GM23338 (cell line): ENCODE measurements at regions not wholly inside any gene's neighbourhood (a gene's known extent, or its start where the extent isn't known, plus 50 kb on each side); places are given as distances from the start of the nearest gene placed in this dataset.
"Not testable (repeated sequence)": the region's sequence is repeated elsewhere in the genome, so short reads cannot be mapped to it uniquely, and the experiment has no call there.

Experiments used
- ATAC-seq: fragments of 200-7000 bp; cut with Tn5 transposase; 3 replicates; pipeline ENCODE4 v1.9.1; 2020
- DNase-seq: peaks from one replicate; pipeline ENCODE4 v3.0.0-alpha.2; 2015; ENCODE audit warnings: low spot score
- H2AFZ ChIP-seq: fragments of 200-600 bp; sonication (generic); 2 replicates; pipeline ENCODE4 v1.8.0; 2016; ENCODE audit warnings: antibody characterized with exemption, mild to moderate bottlenecking, moderate library complexity
- H3F3A ChIP-seq: fragments of 200-600 bp; sonication (generic); replicated peaks from 2 replicates; pipeline ENCODE4 v1.8.0; 2017; ENCODE audit warnings: antibody characterized with exemption, mixed run types, low read depth
- H3K27ac ChIP-seq: fragments of 200-600 bp; sonication (generic); 2 replicates; pipeline ENCODE4 v1.6.1; 2016; ENCODE audit warnings: low read depth
- H3K27me3 ChIP-seq: fragments of 200-600 bp; sonication (generic); 2 replicates; pipeline ENCODE4 v1.8.0; 2016; ENCODE audit warnings: mild to moderate bottlenecking, mixed run types, moderate library complexity; ENCODE audit not compliant: insufficient read depth
- H3K36me3 ChIP-seq: fragments of 200-600 bp; sonication (generic); 2 replicates; pipeline ENCODE4 v1.8.0; 2016; ENCODE audit warnings: mild to moderate bottlenecking; ENCODE audit not compliant: insufficient read depth
- H3K4me1 ChIP-seq: fragments of 200-600 bp; sonication (generic); 2 replicates; pipeline ENCODE4 v1.8.0; 2016; ENCODE audit warnings: mild to moderate bottlenecking, moderate library complexity; ENCODE audit not compliant: insufficient read depth
- H3K4me2 ChIP-seq: fragments of 200-600 bp; sonication (generic); 2 replicates; pipeline ENCODE4 v1.7.1; 2017; ENCODE audit warnings: mixed run types
- H3K4me3 ChIP-seq: fragments of 200-600 bp; sonication (generic); 2 replicates; pipeline ENCODE4 v1.6.1; 2016; ENCODE audit warnings: mixed run types
- H3K79me2 ChIP-seq: fragments of 200-600 bp; sonication (generic); replicated peaks from 2 replicates; pipeline ENCODE4 v1.8.0; 2017; ENCODE audit warnings: mild to moderate bottlenecking; ENCODE audit not compliant: insufficient read depth
- H3K9me2 ChIP-seq: fragments of 200-600 bp; sonication (generic); 2 replicates; pipeline ENCODE4 v1.8.0; 2017; ENCODE audit not compliant: insufficient read depth
- H4K20me1 ChIP-seq: fragments of 200-600 bp; sonication (generic); replicated peaks from 2 replicates; pipeline ENCODE4 v1.8.0; 2017; ENCODE audit warnings: mild to moderate bottlenecking; ENCODE audit not compliant: insufficient read depth
- H3K27ac Mint-ChIP-seq: 2 replicates; pipeline ENCODE4 v1.8.0; 2020; ENCODE audit warnings: inconsistent platforms, mild to moderate bottlenecking, moderate library complexity, mixed read lengths
- H3K27me3 Mint-ChIP-seq: 3 replicates; pipeline ENCODE4 v1.8.0; 2022; ENCODE audit warnings: low read depth, mild to moderate bottlenecking, moderate library complexity, mixed read lengths, inconsistent platforms; ENCODE audit not compliant: insufficient read depth, poor library complexity
- H3K36me3 Mint-ChIP-seq: 3 replicates; pipeline ENCODE4 v1.8.0; 2021; ENCODE audit warnings: low read depth, mild to moderate bottlenecking, inconsistent platforms, moderate library complexity, mixed read lengths
- H3K4me1 Mint-ChIP-seq: 3 replicates; pipeline ENCODE4 v1.8.0; 2020; ENCODE audit warnings: mild to moderate bottlenecking, inconsistent platforms, mixed read lengths
- H3K4me3 Mint-ChIP-seq: 3 replicates; pipeline ENCODE4 v1.8.0; 2021; ENCODE audit warnings: moderate library complexity, mild to moderate bottlenecking, inconsistent platforms, mixed read lengths
- H3K9me3 Mint-ChIP-seq: 3 replicates; pipeline ENCODE4 v1.8.0; 2020; ENCODE audit warnings: moderate library complexity, mild to moderate bottlenecking, inconsistent platforms, mixed read lengths
- TF ChIP-seq, protein P1 (sequence below), 2 experiments: fragments of 200-600 bp in 1 of 2; sonication (generic) in 1 of 2; conservative IDR thresholded peaks; 2 replicates each; pipeline versions ENCODE4 v1.5.1 to v1.6.1; 2016 to 2017; ENCODE audit warnings: antibody characterized with exemption in 2 of 2, low read depth in 2 of 2, mild to moderate bottlenecking in 2 of 2, moderate library complexity in 1 of 2

DNA sequence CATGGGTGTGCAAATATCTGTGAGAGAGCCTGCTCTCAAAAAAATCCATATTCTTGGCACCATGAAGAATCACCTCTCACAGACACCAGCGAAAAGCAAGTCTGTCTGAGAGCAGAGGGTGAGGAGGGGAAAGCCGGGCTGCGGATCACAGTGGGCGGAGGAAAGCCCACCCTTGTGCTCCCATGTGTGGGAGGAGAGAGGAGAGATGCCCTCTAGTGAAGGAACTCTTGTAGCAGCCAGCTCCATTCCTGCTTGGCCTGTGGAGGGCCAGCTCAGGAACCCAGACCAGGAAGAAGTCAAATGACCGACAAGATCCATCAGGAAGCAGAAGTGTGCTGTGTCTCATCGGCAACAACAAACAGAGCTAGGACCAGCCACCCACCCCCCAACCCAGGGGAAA, 321.7 kb upstream of the PLGLB1 start:
- H3K9me2 ChIP-seq, H3K4me3 Mint-ChIP-seq, H3K27me3 Mint-ChIP-seq, H4K20me1 ChIP-seq, H3K36me3 ChIP-seq, H3K79me2 ChIP-seq, H3K4me1 Mint-ChIP-seq, H3K27me3 ChIP-seq, H3K4me1 ChIP-seq, H3K27ac ChIP-seq, H3K4me3 ChIP-seq, H3F3A ChIP-seq, H3K4me2 ChIP-seq, ATAC-seq, H3K9me3 Mint-ChIP-seq, H3K36me3 Mint-ChIP-seq, H3K27ac Mint-ChIP-seq, H2AFZ ChIP-seq: not testable (repeated sequence)
- peak; percentile 5 for DNase-seq
- TF ChIP-seq, protein P1, sequence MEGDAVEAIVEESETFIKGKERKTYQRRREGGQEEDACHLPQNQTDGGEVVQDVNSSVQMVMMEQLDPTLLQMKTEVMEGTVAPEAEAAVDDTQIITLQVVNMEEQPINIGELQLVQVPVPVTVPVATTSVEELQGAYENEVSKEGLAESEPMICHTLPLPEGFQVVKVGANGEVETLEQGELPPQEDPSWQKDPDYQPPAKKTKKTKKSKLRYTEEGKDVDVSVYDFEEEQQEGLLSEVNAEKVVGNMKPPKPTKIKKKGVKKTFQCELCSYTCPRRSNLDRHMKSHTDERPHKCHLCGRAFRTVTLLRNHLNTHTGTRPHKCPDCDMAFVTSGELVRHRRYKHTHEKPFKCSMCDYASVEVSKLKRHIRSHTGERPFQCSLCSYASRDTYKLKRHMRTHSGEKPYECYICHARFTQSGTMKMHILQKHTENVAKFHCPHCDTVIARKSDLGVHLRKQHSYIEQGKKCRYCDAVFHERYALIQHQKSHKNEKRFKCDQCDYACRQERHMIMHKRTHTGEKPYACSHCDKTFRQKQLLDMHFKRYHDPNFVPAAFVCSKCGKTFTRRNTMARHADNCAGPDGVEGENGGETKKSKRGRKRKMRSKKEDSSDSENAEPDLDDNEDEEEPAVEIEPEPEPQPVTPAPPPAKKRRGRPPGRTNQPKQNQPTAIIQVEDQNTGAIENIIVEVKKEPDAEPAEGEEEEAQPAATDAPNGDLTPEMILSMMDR (conservative IDR thresholded peaks at IDR 0.05; ENCODE audit: low read depth in 2 of 2) = peak in 1 of 2 experiments; percentile 31; a peak in 2 of 4 replicates

DNA sequence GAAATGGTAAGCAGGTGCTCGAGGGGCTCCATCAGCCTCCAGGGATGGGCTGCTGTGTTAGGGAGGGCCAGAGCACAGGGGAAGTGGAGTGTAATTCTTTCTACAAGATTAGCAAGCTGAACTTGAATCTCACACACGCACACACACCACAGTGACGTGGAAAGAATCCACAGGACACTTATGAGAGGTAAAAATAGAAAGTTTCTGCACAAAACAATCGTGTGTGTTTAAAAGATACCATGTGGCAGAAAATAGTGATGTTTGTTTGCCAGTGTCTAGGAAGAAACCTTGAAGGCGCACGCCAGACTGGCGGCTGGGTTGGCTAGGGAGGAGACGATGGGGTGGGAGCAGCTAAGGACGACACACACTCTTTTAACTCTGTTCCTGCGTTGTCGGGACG, 323.6 kb upstream of the PLGLB1 start:
- not testable (repeated sequence) for ATAC-seq, H3K27me3 ChIP-seq, H3K27me3 Mint-ChIP-seq, H3K4me3 Mint-ChIP-seq, H3K9me2 ChIP-seq, H3K4me3 ChIP-seq, H3K4me1 ChIP-seq, H3F3A ChIP-seq, H3K4me1 Mint-ChIP-seq, H3K9me3 Mint-ChIP-seq, H3K4me2 ChIP-seq, DNase-seq, H2AFZ ChIP-seq, H3K27ac ChIP-seq, H3K79me2 ChIP-seq, H4K20me1 ChIP-seq, H3K36me3 Mint-ChIP-seq, H3K27ac Mint-ChIP-seq, H3K36me3 ChIP-seq

GRCh38 chr2:87348556-87348955, 326.9 kb upstream of the PLGLB1 start:
- not testable (repeated sequence) for H3K27ac ChIP-seq, H3K27me3 ChIP-seq, H3K27me3 Mint-ChIP-seq, H3K4me2 ChIP-seq, H3K27ac Mint-ChIP-seq, H3K4me3 Mint-ChIP-seq, ATAC-seq, H3K4me1 Mint-ChIP-seq, H3F3A ChIP-seq, H3K9me3 Mint-ChIP-seq, H3K4me1 ChIP-seq, H3K36me3 Mint-ChIP-seq, H2AFZ ChIP-seq, H3K36me3 ChIP-seq, H3K79me2 ChIP-seq, H4K20me1 ChIP-seq, H3K9me2 ChIP-seq
- peak; percentile 2 for DNase-seq
- H3K4me3 ChIP-seq = peak overlapping the region; percentile 20; the same call in 1 of the 2 replicates

GRCh38 chr2:87349006-87349405, 327.4 kb upstream of the PLGLB1 start:
- H3K4me3 ChIP-seq = peak overlapping the region; percentile 39; the same call in 1 of the 2 replicates
- not testable (repeated sequence) for H3K27ac Mint-ChIP-seq, H3K9me2 ChIP-seq, H3K9me3 Mint-ChIP-seq, H3K36me3 ChIP-seq, DNase-seq, H3K4me3 Mint-ChIP-seq, H3K27me3 Mint-ChIP-seq, H2AFZ ChIP-seq, H3K36me3 Mint-ChIP-seq, H3K4me1 ChIP-seq, H3K79me2 ChIP-seq, H3K27me3 ChIP-seq, ATAC-seq, H4K20me1 ChIP-seq, H3K4me2 ChIP-seq, H3K4me1 Mint-ChIP-seq, H3K27ac ChIP-seq, H3F3A ChIP-seq

- not testable (repeated sequence) for H3K4me3 Mint-ChIP-seq, H3K27me3 Mint-ChIP-seq, ATAC-seq, H3K9me2 ChIP-seq, H3F3A ChIP-seq, H2AFZ ChIP-seq, H3K27me3 ChIP-seq, H3K27ac ChIP-seq, H3K36me3 Mint-ChIP-seq, H3K4me2 ChIP-seq, H3K4me1 ChIP-seq, H3K4me3 ChIP-seq, H4K20me1 ChIP-seq, H3K79me2 ChIP-seq, H3K27ac Mint-ChIP-seq, H3K4me1 Mint-ChIP-seq, H3K9me3 Mint-ChIP-seq, DNase-seq, H3K36me3 ChIP-seq
Observed at GRCh38 chr2:87352178-87352934, 330.7 kb upstream of the PLGLB1 start.

GRCh38 chr2:87353408-87353807, 331.8 kb upstream of the PLGLB1 start:
- H3K27me3 Mint-ChIP-seq, H3F3A ChIP-seq, H3K36me3 ChIP-seq, H3K27ac Mint-ChIP-seq, H3K9me2 ChIP-seq, H3K4me3 Mint-ChIP-seq, H3K4me1 ChIP-seq, H4K20me1 ChIP-seq, H3K27me3 ChIP-seq, H3K79me2 ChIP-seq, H3K4me2 ChIP-seq, H3K27ac ChIP-seq, H2AFZ ChIP-seq, ATAC-seq, H3K4me1 Mint-ChIP-seq, H3K36me3 Mint-ChIP-seq, DNase-seq, H3K9me3 Mint-ChIP-seq, H3K4me3 ChIP-seq: not testable (repeated sequence)
